ENCODE measurements at regions not wholly inside any gene's neighbourhood (a gene's known extent, or its start where the extent isn't known, plus 50 kb on each side); places are given as distances from the start of the nearest gene placed in this dataset.

- no peak for TF ChIP-seq MEIS1 (CRISPR knock-in tag; IDR thresholded peaks at IDR 0.05; ENCODE audit: borderline replicate concordance)
- no peak for TF ChIP-seq ZNF341 (tag by site-specific recombination; IDR thresholded peaks at IDR 0.05; ENCODE audit: low read depth)
- no peak for TF ChIP-seq ZBTB7A (tag by site-specific recombination; IDR thresholded peaks at IDR 0.05; ENCODE audit: low read depth)
- no peak for TF ChIP-seq BCL11A (tag by site-specific recombination; IDR thresholded peaks at IDR 0.05; ENCODE audit: low read depth)
- TF ChIP-seq ZNF2 (tag by site-specific recombination; IDR thresholded peaks at IDR 0.05): no peak
- TF ChIP-seq ZSCAN4 (tag by site-specific recombination; IDR thresholded peaks at IDR 0.05): no peak
- TF ChIP-seq ZNF692 (tag by site-specific recombination; IDR thresholded peaks at IDR 0.05): no peak
- TF ChIP-seq ZNF629 (tag by site-specific recombination; IDR thresholded peaks at IDR 0.05): no peak
- no peak for TF ChIP-seq PRDM6 (tag by site-specific recombination; IDR thresholded peaks at IDR 0.05)
- no peak for TF ChIP-seq RBAK (tag by site-specific recombination; IDR thresholded peaks at IDR 0.05)
- no peak for TF ChIP-seq ZNF449 (tag by site-specific recombination; IDR thresholded peaks at IDR 0.05)
- Histone ChIP-seq H3K9me3 (ENCODE audit: control insufficient read depth, insufficient read depth, low read depth, low read length) (no peaks in the 10 kb centered on the region), H3K36me3 (ENCODE audit: control insufficient read depth in 2 of 2, insufficient read depth in 1 of 2, low read length in 2 of 2) (no peaks in the 10 kb centered on the region), H3K4me3 (ENCODE audit: low read depth, low read length) (no peak overlapping the region), H3K27ac (ENCODE audit: extremely low read depth, low read depth, low read length) (no peak overlapping the region), H3K4me1 (ENCODE audit: control insufficient read depth, insufficient read depth, low read length) (no peaks in the 10 kb centered on the region)
- ChIA-PET POLR2A (no interaction called here), CTCF (no interaction called here)
Observed at GRCh38 chr3:32623532-32623931, 52.9 kb upstream of the DYNC1LI1 start.

GRCh38 chr3:32621466-32621865, 50.8 kb upstream of the DYNC1LI1 start:
- ChIA-PET POLR2A (no interaction called here), CTCF (interaction anchor here (0.7 kb wide), 1 partner anchor 1028 kb away, joined by 3 read pairs; no protein-coding TSS in a partner anchor)
- Histone ChIP-seq H3K36me3 (ENCODE audit: control insufficient read depth in 2 of 2, insufficient read depth in 1 of 2, low read length in 2 of 2) (no peaks in the 10 kb centered on the region), H3K4me1 (ENCODE audit: control insufficient read depth, insufficient read depth, low read length) (no peaks in the 10 kb centered on the region), H3K4me3 (ENCODE audit: low read depth, low read length) (no peak overlapping the region), H3K27ac (ENCODE audit: extremely low read depth, low read depth, low read length) (no peak overlapping the region), H3K9me3 (ENCODE audit: control insufficient read depth, insufficient read depth, low read depth, low read length) (no peaks in the 10 kb centered on the region)
- TF ChIP-seq BCL11A (tag by site-specific recombination; IDR thresholded peaks at IDR 0.05; ENCODE audit: low read depth) (no peak), ZNF626 (tag by site-specific recombination; IDR thresholded peaks at IDR 0.05) (no peak)

- Histone ChIP-seq H3K9me3 (ENCODE audit: control insufficient read depth, insufficient read depth, low read depth, low read length) (no peaks in the 10 kb centered on the region), H3K27ac (ENCODE audit: extremely low read depth, low read depth, low read length) (no peak overlapping the region), H3K4me3 (ENCODE audit: low read depth, low read length) (no peak overlapping the region), H3K36me3 (ENCODE audit: control insufficient read depth in 2 of 2, insufficient read depth in 1 of 2, low read length in 2 of 2) (no peaks in the 10 kb centered on the region), H3K4me1 (ENCODE audit: control insufficient read depth, insufficient read depth, low read length) (no peaks in the 10 kb centered on the region)
- ChIA-PET POLR2A (no interaction called here), CTCF (no interaction called here)
- TF ChIP-seq GFI1B (tag by site-specific recombination; IDR thresholded peaks at IDR 0.05) (no peak), OSR2 (tag by site-specific recombination; IDR thresholded peaks at IDR 0.05) (no peak), ZNF664 (tag by site-specific recombination; IDR thresholded peaks at IDR 0.05) (no peak), ZNF302 (tag by site-specific recombination; IDR thresholded peaks at IDR 0.05; ENCODE audit: low read depth) (no peak), ZNF202 (tag by site-specific recombination; IDR thresholded peaks at IDR 0.05; ENCODE audit: borderline replicate concordance) (no peak), ZNF221 (tag by site-specific recombination; IDR thresholded peaks at IDR 0.05; ENCODE audit: borderline replicate concordance) (no peak), KLF1 (tag by site-specific recombination; IDR thresholded peaks at IDR 0.05) (no peak), IKZF3 (tag by site-specific recombination; IDR thresholded peaks at IDR 0.05) (no peak), ZNF433 (tag by site-specific recombination; IDR thresholded peaks at IDR 0.05; ENCODE audit: low read depth) (no peak), ZNF623 (tag by site-specific recombination; IDR thresholded peaks at IDR 0.05) (no peak), ZNF548 (tag by site-specific recombination; IDR thresholded peaks at IDR 0.05) (no peak), KLF7 (tag by site-specific recombination; IDR thresholded peaks at IDR 0.05; ENCODE audit: borderline replicate concordance) (no peak), ZNF10 (tag by site-specific recombination; IDR thresholded peaks at IDR 0.05) (no peak)
Observed at GRCh38 chr3:32620611-32621310, 50.1 kb upstream of the DYNC1LI1 start.
